HCT116 (cell line): ENCODE measurements at regions not wholly inside any gene's neighbourhood (a gene's known extent, or its start where the extent isn't known, plus 50 kb on each side); places are given as distances from the start of the nearest gene placed in this dataset.

ENCODE experiments used
- ATAC-seq: fragments of 200-7000 bp; cut with Tn5 transposase; 2 replicates; pipeline ENCODE4 v1.9.1; 2020; ENCODE audit warnings: mild to moderate bottlenecking, moderate library complexity
- BruUV-seq: library from RNA; stranded (reverse); fragments of 400-500 nt; replicated peaks from 2 replicates; lab custom pipeline; 2021; lab: Mats Ljungman, UMichigan
- CTCF ChIA-PET: fragments of 300-600 bp; sonication (Branson Sonifier 250); formaldehyde crosslinking; loops from one replicate; lab custom pipeline; 2021; ENCODE audit warnings: antibody characterized with exemption; lab: Charles Lee
- POLR2A ChIA-PET: fragments of 300-600, 350-600 bp; sonication (Branson Sonifier 250); formaldehyde crosslinking; loops from one replicate; lab custom pipeline; 2021; ENCODE audit warnings: antibody characterized with exemption; lab: Charles Lee
- RAD21 ChIA-PET, 2 experiments: fragments of 300-600 bp; sonication (Branson Sonifier 250); formaldehyde crosslinking; loops; one replicate each; lab custom pipeline; 2023; ENCODE audit warnings: low total read pairs in 2 of 2; ENCODE audit not compliant: uncharacterized antibody in 2 of 2, unreplicated experiment in 2 of 2, low non-redundant PET in 1 of 2; lab: Charles Lee
- DNase-seq: peaks from one replicate; pipeline ENCODE4 v3.0.0-alpha.2; 2010; ENCODE audit warnings: low read depth, low spot score
- H2AFZ ChIP-seq: fragments of 200-600 bp; shearing (Covaris generic), sonication (generic); 2 replicates; pipeline ENCODE4 v1.6.1; 2017; ENCODE audit warnings: low read depth, mixed run types, mixed read lengths, antibody characterized with exemption, low read length; ENCODE audit not compliant: poor library complexity, severe bottlenecking
- H3K27ac ChIP-seq: 2 replicates; pipeline ENCODE4 v1.5.1; 2012; ENCODE audit warnings: low read depth, low read length
- H3K27me3 ChIP-seq: fragments of 200-600 bp; sonication (generic); 2 replicates; pipeline ENCODE4 v1.6.1; 2016; ENCODE audit warnings: mixed run types, low read length, mixed read lengths; ENCODE audit not compliant: insufficient read depth
- H3K36me3 ChIP-seq, 2 experiments: fragments of 200-500 bp in 1 of 2; fragments of 200-600 bp in 1 of 2; sonication (Bioruptor generic) in 1 of 2; sonication (generic) in 1 of 2; 2 replicates each; pipeline versions ENCODE4 v1.5.1 to v1.6.1; 2014 to 2016; ENCODE audit warnings: low read length in 2 of 2, inconsistent platforms in 1 of 2, mixed read lengths in 1 of 2, mixed run types in 1 of 2; ENCODE audit not compliant: insufficient read depth in 2 of 2, control insufficient read depth in 1 of 2
- H3K4me1 ChIP-seq, 2 experiments: fragments of 200-600 bp in 1 of 2; sonication (generic) in 1 of 2; 2 replicates each; pipeline versions ENCODE4 v1.5.1 to v1.6.1; 2012 to 2017; ENCODE audit warnings: low read length in 2 of 2, inconsistent platforms in 1 of 2, mild to moderate bottlenecking in 1 of 2, mixed read lengths in 1 of 2, mixed run types in 1 of 2, moderate library complexity in 1 of 2; ENCODE audit not compliant: insufficient read depth in 2 of 2, control insufficient read depth in 1 of 2
- H3K4me2 ChIP-seq: fragments of 200-600 bp; sonication (generic); 2 replicates; pipeline ENCODE4 v1.6.1; 2017; ENCODE audit warnings: mixed run types, low read length, mixed read lengths
- H3K4me3 ChIP-seq, 2 experiments: fragments of 200-600 bp in 1 of 2; sonication (generic) in 1 of 2; replicated peaks in 1 of 2; 2 replicates each; pipeline ENCODE4 v1.5.1; 2011 to 2016; ENCODE audit warnings: low read length in 2 of 2, control low read depth in 1 of 2, low read depth in 1 of 2, mild to moderate bottlenecking in 1 of 2, mixed read lengths in 1 of 2, mixed run types in 1 of 2
- H3K79me2 ChIP-seq: fragments of 200-600 bp; sonication (generic); 2 replicates; pipeline ENCODE4 v1.6.1; 2017; ENCODE audit warnings: mild to moderate bottlenecking, mixed run types, low read length, moderate library complexity, mixed read lengths; ENCODE audit not compliant: insufficient read depth
- H3K9ac ChIP-seq: fragments of 200-600 bp; sonication (generic); 2 replicates; pipeline ENCODE4 v1.6.1; 2016; ENCODE audit warnings: low read length, mixed read lengths
- H3K9me2 ChIP-seq: fragments of 200-600 bp; sonication (generic), shearing (Covaris generic); 2 replicates; pipeline ENCODE4 v1.6.1; 2017; ENCODE audit warnings: mixed run types, mild to moderate bottlenecking, moderate library complexity; ENCODE audit not compliant: insufficient read depth
- H3K9me3 ChIP-seq, 2 experiments: fragments of 200-500 bp in 1 of 2; fragments of 200-600 bp in 1 of 2; sonication (Bioruptor generic) in 1 of 2; sonication (generic) in 1 of 2; 2 replicates each; pipeline ENCODE4 v1.6.1; 2014 to 2017; ENCODE audit warnings: low read length in 2 of 2, mixed read lengths in 2 of 2, inconsistent platforms in 1 of 2, low read depth in 1 of 2, mild to moderate bottlenecking in 1 of 2, mixed run types in 1 of 2, moderate library complexity in 1 of 2; ENCODE audit not compliant: control insufficient read depth in 1 of 2, insufficient read depth in 1 of 2
- H4K20me1 ChIP-seq: fragments of 200-600 bp; sonication (generic), shearing (Covaris generic); 2 replicates; pipeline ENCODE4 v1.6.1; 2017; ENCODE audit warnings: mixed run types, mild to moderate bottlenecking, moderate library complexity; ENCODE audit not compliant: insufficient read depth
- ATF3 ChIP-seq: IDR thresholded peaks from 2 replicates; pipeline ENCODE4 v1.6.1; 2012
- CBX3 ChIP-seq: IDR thresholded peaks from 2 replicates; pipeline ENCODE4 v1.6.1; 2012; ENCODE audit warnings: low read depth
- CEBPB ChIP-seq: IDR thresholded peaks from 2 replicates; pipeline ENCODE4 v1.6.1; 2012; ENCODE audit warnings: low read depth
- CTCF ChIP-seq, 3 experiments: fragments of 200-600 bp in 1 of 3; sonication (generic) in 1 of 3; IDR thresholded peaks in 2 of 3; conservative IDR thresholded peaks in 1 of 3; 2 replicates each; pipeline ENCODE4 v1.5.1; 2012 to 2017; ENCODE audit warnings: low read depth in 2 of 3, low read length in 2 of 3, antibody characterized with exemption in 1 of 3, borderline replicate concordance in 1 of 3, control low read depth in 1 of 3, mild to moderate bottlenecking in 1 of 3, mixed read lengths in 1 of 3, mixed run types in 1 of 3, moderate library complexity in 1 of 3; ENCODE audit not compliant: insufficient read depth in 1 of 3
- EGR1 ChIP-seq: IDR thresholded peaks from 2 replicates; pipeline ENCODE4 v1.6.1; 2012; ENCODE audit warnings: low read depth
- ELF1 ChIP-seq: IDR thresholded peaks from 2 replicates; pipeline ENCODE4 v1.6.1; 2012; ENCODE audit warnings: low read depth, borderline replicate concordance
- EZH2 ChIP-seq: fragments of 200-600 bp; sonication (generic); IDR thresholded peaks from 2 replicates; pipeline ENCODE4 v1.6.1; 2017; ENCODE audit warnings: antibody characterized with exemption, mixed run types
- FOSL1 ChIP-seq: IDR thresholded peaks from 2 replicates; pipeline ENCODE4 v1.6.1; 2012; ENCODE audit warnings: low read depth
- JUND ChIP-seq: IDR thresholded peaks from 2 replicates; pipeline ENCODE4 v1.6.1; 2012
- POLR2A ChIP-seq: IDR thresholded peaks from 2 replicates; pipeline ENCODE4 v1.7.0; 2011; ENCODE audit warnings: borderline replicate concordance; ENCODE audit not compliant: insufficient read depth, insufficient read length; ENCODE audit errors: extremely low read depth
- POLR2AphosphoS5 ChIP-seq: IDR thresholded peaks from 2 replicates; pipeline ENCODE4 v1.6.1; 2011; ENCODE audit warnings: mild to moderate bottlenecking, low read depth, low read length, moderate library complexity
- RAD21 ChIP-seq: IDR thresholded peaks from 2 replicates; pipeline ENCODE4 v1.6.1; 2012; ENCODE audit warnings: low read depth, mild to moderate bottlenecking
- SP1 ChIP-seq: IDR thresholded peaks from 2 replicates; pipeline ENCODE4 v1.6.1; 2012; ENCODE audit warnings: low read depth
- TCF7L2 ChIP-seq: IDR thresholded peaks from 2 replicates; pipeline ENCODE4 v1.7.0; 2011; ENCODE audit warnings: borderline replicate concordance, inconsistent platforms; ENCODE audit not compliant: insufficient read depth, insufficient read length; ENCODE audit errors: extremely low read depth
- YY1 ChIP-seq: IDR thresholded peaks from 2 replicates; pipeline ENCODE4 v1.6.1; 2011; ENCODE audit warnings: low read length, low read depth, moderate library complexity, mild to moderate bottlenecking; ENCODE audit not compliant: insufficient replicate concordance; ENCODE audit errors: extremely low read depth
- ZBTB33 ChIP-seq: IDR thresholded peaks from 2 replicates; pipeline ENCODE4 v1.6.1; 2011; ENCODE audit warnings: mild to moderate bottlenecking, low read length, moderate library complexity; ENCODE audit not compliant: insufficient replicate concordance; ENCODE audit errors: extremely low read depth
- intact Hi-C: fragments of 100-400 bp; cut with micrococcal nuclease; formaldehyde crosslinking; loops from 2 replicates; pipeline ENCODE4 v1.10.0; 2022

GRCh38 chr6:143603455-143603854 lies 74.3 kb upstream of the PHACTR2 start:
- POLR2A ChIA-PET, result no interaction called here
- Histone ChIP-seq H3K9me3 (no peaks in the 10 kb centered on the region), H3K27ac (no peak overlapping the region), H3K27me3 (no peaks in the 10 kb centered on the region), H3K4me1 (no peaks in the 10 kb centered on the region), H3K9ac (no peak overlapping the region), H3K36me3 (no peaks in the 10 kb centered on the region), H3K9me2 (no peaks in the 10 kb centered on the region), H4K20me1 (no peaks in the 10 kb centered on the region), H3K79me2 (no peaks in the 10 kb centered on the region), H3K4me2 (no peak overlapping the region), H2AFZ (no peak overlapping the region), H3K4me3 (no peak overlapping the region)
- TF ChIP-seq EGR1 (no peak), JUND (no peak), ELF1 (no peak), SP1 (no peak), TCF7L2 (no peak), RAD21 (no peak), FOSL1 (no peak), POLR2AphosphoS5 (no peak), ZBTB33 (no peak), POLR2A (no peak), YY1 (no peak), ATF3 (no peak), CEBPB (no peak), EZH2 (no peak), CBX3 (no peak), CTCF (IDR thresholded peaks at IDR 0.05 in 2 of 3, conservative IDR thresholded peaks at IDR 0.05 in 1 of 3; ENCODE audit: borderline replicate concordance in 1 of 3, insufficient read depth in 1 of 3, low read depth in 2 of 3, low read length in 2 of 3) (no peak)
- CTCF ChIA-PET, result no interaction called here
- BruUV-seq, result no TSS peak
- RAD21 ChIA-PET, result interaction anchor here in 1 of 2 experiments (0.5 kb wide), 1 partner anchor 56 kb away, joined by 3 read pairs; no protein-coding TSS in a partner anchor
- ATAC-seq (no peak), DNase-seq (no peak)
- intact Hi-C loops, result no loop called here
